HEK293 (cell line): ENCODE measurements at regions not wholly inside any gene's neighbourhood (a gene's known extent, or its start where the extent isn't known, plus 50 kb on each side); places are given as distances from the start of the nearest gene placed in this dataset.

Experiments
- CTCF ChIA-PET: fragments of 350-600 bp; formaldehyde crosslinking; extraction: SDS; loops from one replicate; lab custom pipeline; 2021; ENCODE audit warnings: antibody characterized with exemption; lab: Yijun Ruan, JAX
- POLR2A ChIA-PET: fragments of 300-600 bp; formaldehyde crosslinking; extraction: SDS; loops from one replicate; lab custom pipeline; 2020; ENCODE audit warnings: antibody characterized with exemption, inconsistent platforms; lab: Yijun Ruan, JAX
- H3K27ac ChIP-seq: fragments of 200-500 bp; sonication (Bioruptor generic); 2 replicates; pipeline ENCODE4 v1.5.1; 2014; ENCODE audit warnings: low read depth, low read length, control low read depth, inconsistent platforms; ENCODE audit errors: extremely low read depth
- H3K36me3 ChIP-seq, 2 experiments: fragments of 200-500 bp in 1 of 2; sonication (Bioruptor generic) in 1 of 2; 1 replicate in 1 of 2; 2 replicates in 1 of 2; pipeline ENCODE4 v1.5.1; 2014 to 2017; ENCODE audit warnings: inconsistent platforms in 2 of 2, low read length in 2 of 2; ENCODE audit not compliant: control insufficient read depth in 2 of 2, insufficient read depth in 1 of 2
- H3K4me1 ChIP-seq: fragments of 200-500 bp; sonication (Bioruptor generic); 2 replicates; pipeline ENCODE4 v1.5.1; 2014; ENCODE audit warnings: mild to moderate bottlenecking, low read length, inconsistent platforms; ENCODE audit not compliant: control insufficient read depth, insufficient read depth
- H3K4me3 ChIP-seq: 2 replicates; pipeline ENCODE4 v1.5.1; 2011; ENCODE audit warnings: low read depth, mild to moderate bottlenecking, control low read depth, low read length, moderate library complexity
- H3K9me3 ChIP-seq: fragments of 200-500 bp; sonication (Bioruptor generic); 2 replicates; pipeline ENCODE4 v1.5.1; 2014; ENCODE audit warnings: low read depth, low read length, inconsistent platforms; ENCODE audit not compliant: control insufficient read depth, insufficient read depth
- GLI2 ChIP-seq: fragments of 450-650 bp; formaldehyde crosslinking; IDR thresholded peaks from 2 replicates; pipeline ENCODE4; 2017; ENCODE audit warnings: missing biosample characterization, missing genetic modification characterization, low read depth, borderline replicate concordance
- INSM2 ChIP-seq: fragments of 450-650 bp; formaldehyde crosslinking; IDR thresholded peaks from 2 replicates; pipeline ENCODE4 v1.5.1; 2016; ENCODE audit warnings: missing biosample characterization, missing genetic modification characterization
- KLF10 ChIP-seq: fragments of 450-650 bp; IDR thresholded peaks from 2 replicates; pipeline ENCODE4 v1.5.1; 2018; ENCODE audit warnings: missing biosample characterization, mild to moderate bottlenecking, missing genetic modification characterization
- MZF1 ChIP-seq: fragments of 450-650 bp; formaldehyde crosslinking; IDR thresholded peaks from 2 replicates; pipeline ENCODE4 v1.5.1; 2017; ENCODE audit warnings: missing biosample characterization, missing genetic modification characterization, borderline replicate concordance
- PRDM4 ChIP-seq: fragments of 450-650 bp; formaldehyde crosslinking; IDR thresholded peaks from 2 replicates; pipeline ENCODE4 v1.5.1; 2017; ENCODE audit warnings: missing biosample characterization, missing genetic modification characterization
- SALL2 ChIP-seq: fragments of 450-650 bp; formaldehyde crosslinking; IDR thresholded peaks from 2 replicates; pipeline ENCODE4 v1.5.0; 2017; ENCODE audit warnings: missing biosample characterization, mild to moderate bottlenecking, missing genetic modification characterization, borderline replicate concordance
- ZBTB11 ChIP-seq: fragments of 450-650 bp; formaldehyde crosslinking; conservative IDR thresholded peaks from 2 replicates; pipeline ENCODE4 v1.5.1; 2016; ENCODE audit warnings: low read depth, missing biosample characterization, missing genetic modification characterization
- ZEB2 ChIP-seq: fragments of 450-650 bp; formaldehyde crosslinking; IDR thresholded peaks from 2 replicates; pipeline ENCODE4 v1.5.1; 2016; ENCODE audit warnings: missing biosample characterization, missing genetic modification characterization
- ZNF114 ChIP-seq: fragments of 450-650 bp; formaldehyde crosslinking; IDR thresholded peaks from 2 replicates; pipeline ENCODE4 v1.5.0; 2017; ENCODE audit warnings: missing biosample characterization, missing genetic modification characterization
- ZNF133 ChIP-seq: fragments of 450-650 bp; formaldehyde crosslinking; IDR thresholded peaks from 2 replicates; pipeline ENCODE4 v1.5.1; 2016; ENCODE audit warnings: missing biosample characterization, missing genetic modification characterization
- ZNF223 ChIP-seq: fragments of 450-650 bp; formaldehyde crosslinking; IDR thresholded peaks from 2 replicates; pipeline ENCODE4 v1.5.1; 2016; ENCODE audit warnings: missing biosample characterization, missing genetic modification characterization
- ZNF292 ChIP-seq: fragments of 450-650 bp; formaldehyde crosslinking; IDR thresholded peaks from 2 replicates; pipeline ENCODE4 v1.5.1; 2016; ENCODE audit warnings: low read depth, missing biosample characterization, missing genetic modification characterization, borderline replicate concordance
- ZNF394 ChIP-seq: fragments of 450-650 bp; formaldehyde crosslinking; IDR thresholded peaks from 2 replicates; pipeline ENCODE4 v1.5.1; 2016; ENCODE audit warnings: missing biosample characterization, missing genetic modification characterization, mild to moderate bottlenecking, moderate library complexity, borderline replicate concordance
- ZNF510 ChIP-seq: fragments of 450-650 bp; formaldehyde crosslinking; IDR thresholded peaks from 2 replicates; pipeline ENCODE4 v1.5.1; 2018; ENCODE audit warnings: mild to moderate bottlenecking, missing genetic modification characterization, missing biosample characterization; ENCODE audit not compliant: insufficient replicate concordance
- ZNF529 ChIP-seq: fragments of 450-650 bp; formaldehyde crosslinking; IDR thresholded peaks from 2 replicates; pipeline ENCODE4 v1.5.1; 2017; ENCODE audit warnings: missing genetic modification characterization, missing biosample characterization; ENCODE audit not compliant: insufficient replicate concordance
- ZNF830 ChIP-seq: fragments of 450-650 bp; IDR thresholded peaks from 2 replicates; pipeline ENCODE4 v1.5.0; 2018; ENCODE audit warnings: missing biosample characterization, missing genetic modification characterization, low read depth, mild to moderate bottlenecking, moderate library complexity
- ZSCAN5A ChIP-seq: fragments of 450-650 bp; formaldehyde crosslinking; IDR thresholded peaks from 2 replicates; pipeline ENCODE4 v1.5.1; 2016; ENCODE audit warnings: missing biosample characterization, missing genetic modification characterization

- no peak for TF ChIP-seq ZBTB11 (tag by site-specific recombination)
- no peak for TF ChIP-seq ZNF114 (tag by site-specific recombination)
- no peak for TF ChIP-seq ZNF223 (tag by site-specific recombination)
- no peak for TF ChIP-seq ZNF510 (tag by site-specific recombination)
- no peak for TF ChIP-seq SALL2 (tag by site-specific recombination)
- no peak for TF ChIP-seq ZSCAN5A
- TF ChIP-seq ZEB2 (tag by site-specific recombination), result no peak
- TF ChIP-seq ZNF394 (tag by site-specific recombination), result no peak
- TF ChIP-seq KLF10 (tag by site-specific recombination), result no peak
- no peak for TF ChIP-seq MZF1
- no peak for TF ChIP-seq ZNF529
- TF ChIP-seq PRDM4 (tag by site-specific recombination), result no peak
- no peak for TF ChIP-seq ZNF133 (tag by site-specific recombination)
Observed at GRCh38 chr1:91176250-91176649, 154.4 kb upstream of the ZNF644 start (continued).

DNA sequence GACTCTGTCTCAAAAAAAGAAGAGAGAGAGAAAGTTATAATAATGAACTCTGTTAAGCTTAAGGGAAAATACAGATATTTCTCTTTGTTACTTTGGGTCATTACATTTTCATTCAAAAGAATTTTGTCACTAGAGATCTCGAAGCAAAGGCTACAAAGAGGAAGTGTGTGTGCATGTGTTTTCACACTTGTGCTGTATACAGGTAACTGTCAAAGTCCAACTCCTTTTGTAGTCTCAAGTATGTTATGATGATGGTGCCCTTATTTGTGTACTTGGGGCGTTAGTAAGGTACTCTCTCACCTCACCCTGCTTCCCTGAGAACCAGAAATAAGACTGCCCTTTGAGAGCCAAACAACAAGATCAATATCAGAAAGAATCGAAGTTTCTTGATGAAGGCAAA is 152.9 kb upstream of the ZNF644 start:
- CTCF ChIA-PET, result interaction anchor here (0.6 to 5.8 kb wide), 3 partner anchors 9 to 104 kb away, joined by 4 to 36 read pairs (median 6); no protein-coding TSS in a partner anchor
- Histone ChIP-seq H3K36me3 (no peaks in the 10 kb centered on the region), H3K27ac (no peak overlapping the region), H3K9me3 (no peaks in the 10 kb centered on the region), H3K4me3 (no peak overlapping the region)
- TF ChIP-seq SALL2 (tag by site-specific recombination) (no peak), GLI2 (tag by site-specific recombination) (no peak), ZNF292 (tag by site-specific recombination) (no peak), INSM2 (no peak), ZNF830 (tag by site-specific recombination) (no peak)
- TF ChIP-seq, all 188 proteins: peak for 0
- POLR2A ChIA-PET, result no interaction called here
- H3K4me1 ChIP-seq, result no peaks in the 10 kb centered on the region; the same call in 1 of the 2 replicates
